GM21825 (cell line): ENCODE measurements at regions not wholly inside any gene's neighbourhood (a gene's known extent, or its start where the extent isn't known, plus 50 kb on each side); places are given as distances from the start of the nearest gene placed in this dataset.

ENCODE experiments used
- ATAC-seq: cut with Tn5 transposase; IDR thresholded peaks from one replicate; pipeline ENCODE4 v1.9.1; 2021; ENCODE audit warnings: mild to moderate bottlenecking, moderate library complexity; ENCODE audit not compliant: unreplicated experiment

DNA sequence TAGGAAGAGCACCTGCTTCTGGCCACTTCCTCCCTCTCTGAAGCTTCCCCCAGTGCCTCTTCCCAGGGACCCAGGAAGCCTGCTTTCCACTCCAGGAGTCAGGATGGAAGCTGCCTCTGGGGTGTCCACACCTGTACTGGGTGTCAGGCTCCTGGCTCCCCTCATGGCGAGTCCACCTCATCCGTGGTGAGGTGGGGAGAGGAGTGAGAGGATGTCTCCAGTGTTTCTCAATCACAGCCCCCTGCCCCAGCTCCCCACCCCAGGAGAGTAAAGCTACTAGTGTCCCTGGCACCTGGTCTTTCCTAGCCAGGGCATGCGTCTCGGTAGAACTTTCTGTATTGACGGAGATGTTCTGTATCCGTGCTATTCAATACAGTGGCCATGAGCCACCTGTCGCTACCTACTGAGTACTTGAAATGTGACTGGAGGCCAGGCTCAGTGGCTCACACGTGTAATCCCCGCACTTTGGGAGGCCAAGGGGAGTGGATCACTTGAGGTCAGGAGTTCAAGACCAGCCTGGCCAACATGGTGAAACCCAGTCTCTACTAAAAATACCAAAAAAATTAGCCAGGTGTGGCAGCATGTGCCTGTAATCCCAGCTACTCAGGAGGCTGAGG is 171.2 kb upstream of the HAAO start:
- no peak for ATAC-seq

GRCh38 chr2:42962508-42962953 is 170.1 kb upstream of the HAAO start:
- ATAC-seq, result no peak

GRCh38 chr2:42961961-42962360 is 169.6 kb upstream of the HAAO start:
- ATAC-seq, result no peak

DNA sequence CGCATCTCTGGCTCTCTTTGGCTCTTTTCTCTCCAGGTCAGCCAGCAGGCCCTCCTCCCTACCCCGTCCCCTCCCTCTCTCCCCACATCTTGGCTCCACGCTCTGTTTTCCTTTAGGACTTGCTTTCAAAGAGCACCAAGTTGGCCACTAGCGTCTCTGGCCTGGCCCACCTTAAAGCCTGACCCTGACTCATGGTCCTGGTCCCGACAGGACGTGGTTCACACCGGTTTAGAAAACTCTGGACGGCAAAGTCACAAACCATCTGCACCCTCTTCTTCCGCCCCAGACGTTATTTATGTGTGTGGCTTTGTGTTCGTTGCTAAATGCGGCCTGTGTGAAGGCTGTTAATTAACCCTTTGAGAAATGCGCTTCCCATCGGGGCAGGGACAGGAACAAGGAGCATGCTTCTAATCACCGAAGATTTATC is 169.0 kb upstream of the HAAO start:
- no peak for ATAC-seq

GRCh38 chr2:42960842-42961180 is 168.4 kb upstream of the HAAO start:
- ATAC-seq, result no peak

GRCh38 chr2:42960002-42960841 is 167.8 kb upstream of the HAAO start:
- ATAC-seq, result no peak

DNA sequence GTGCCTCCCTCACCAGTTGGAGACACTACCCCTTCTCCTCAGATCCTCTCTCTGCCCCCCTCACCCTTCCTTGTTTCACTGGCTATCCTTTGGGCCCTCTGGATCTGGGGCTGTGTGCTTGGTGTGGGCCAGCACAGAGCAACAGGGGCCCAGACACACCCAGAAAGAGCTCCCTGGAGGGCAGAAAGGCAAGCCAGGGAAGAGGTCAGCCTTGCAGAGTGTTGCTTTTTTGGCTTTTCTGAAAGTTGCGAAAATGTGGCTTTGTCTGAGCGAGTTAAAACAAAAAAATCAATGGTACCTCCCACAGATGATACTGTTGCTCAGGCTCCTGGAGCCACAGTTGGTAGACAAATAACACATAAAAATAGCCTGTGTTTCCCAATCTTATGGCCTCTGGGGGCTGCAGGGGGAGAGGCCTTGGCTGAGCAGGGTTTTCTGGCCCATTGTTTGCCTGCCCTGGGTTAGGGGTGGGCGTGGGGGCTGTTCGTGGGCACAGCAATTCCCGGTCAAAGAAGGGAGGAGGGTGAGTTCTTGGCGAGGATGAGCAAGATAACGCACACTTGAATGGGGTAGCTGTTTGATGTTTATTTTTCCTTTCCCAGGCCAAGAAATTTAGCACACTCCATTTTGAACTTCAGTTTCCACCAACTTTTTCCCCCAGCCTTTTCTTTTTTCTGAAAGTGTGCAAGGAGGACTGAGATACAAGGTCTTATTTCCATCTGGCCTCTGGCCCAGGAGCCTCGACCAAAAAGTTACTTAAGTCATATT is 167.0 kb upstream of the HAAO start:
- no peak for ATAC-seq

DNA sequence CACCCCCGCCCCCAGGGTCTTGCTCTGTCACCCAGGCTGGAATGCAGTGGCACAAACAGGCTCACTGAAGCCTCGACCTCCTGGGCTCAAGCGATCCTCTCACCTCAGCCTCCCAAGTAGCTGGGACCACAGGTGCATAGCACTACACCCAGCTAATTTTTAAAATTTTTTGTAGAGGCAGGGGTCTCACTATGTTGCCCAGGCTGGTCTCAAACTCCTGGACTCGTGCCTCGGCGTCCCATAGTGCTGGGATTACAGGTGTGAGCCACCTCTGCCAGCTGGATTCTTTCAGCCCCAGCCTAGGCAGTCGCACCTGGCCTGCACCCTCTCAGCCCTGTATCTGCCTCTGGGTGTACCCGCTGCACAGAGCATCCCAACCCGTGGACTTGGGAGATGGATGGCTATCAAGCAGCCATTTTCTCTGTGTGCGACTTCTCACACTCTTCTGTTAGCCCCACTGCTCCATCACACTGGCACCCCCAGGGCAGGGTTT is 166.4 kb upstream of the HAAO start:
- no peak for ATAC-seq

DNA sequence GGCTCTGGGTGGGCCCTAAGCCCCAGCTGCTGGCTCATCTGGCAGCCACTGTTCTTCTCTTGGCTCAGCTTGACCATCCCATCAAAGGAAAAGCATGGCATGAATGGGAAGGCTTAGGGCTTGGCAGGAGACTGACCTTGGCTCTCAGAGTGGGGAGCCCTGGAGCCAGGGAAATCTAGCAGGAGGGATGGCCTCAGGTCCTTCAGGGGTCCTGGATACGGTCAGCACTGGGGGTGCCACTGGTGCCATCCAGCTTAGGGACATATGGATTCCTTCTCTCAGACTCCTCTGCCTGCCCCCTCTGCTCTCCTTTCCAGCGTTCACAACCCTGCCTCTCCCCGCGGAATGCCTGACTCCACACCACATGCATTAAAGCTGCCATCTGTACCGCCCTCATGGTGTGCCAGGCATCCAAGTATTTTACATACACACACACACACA is 165.5 kb upstream of the HAAO start:
- ATAC-seq, result no peak

- ATAC-seq, result no peak
Measured at GRCh38 chr2:42957109-42957860, 164.9 kb upstream of the HAAO start.

DNA sequence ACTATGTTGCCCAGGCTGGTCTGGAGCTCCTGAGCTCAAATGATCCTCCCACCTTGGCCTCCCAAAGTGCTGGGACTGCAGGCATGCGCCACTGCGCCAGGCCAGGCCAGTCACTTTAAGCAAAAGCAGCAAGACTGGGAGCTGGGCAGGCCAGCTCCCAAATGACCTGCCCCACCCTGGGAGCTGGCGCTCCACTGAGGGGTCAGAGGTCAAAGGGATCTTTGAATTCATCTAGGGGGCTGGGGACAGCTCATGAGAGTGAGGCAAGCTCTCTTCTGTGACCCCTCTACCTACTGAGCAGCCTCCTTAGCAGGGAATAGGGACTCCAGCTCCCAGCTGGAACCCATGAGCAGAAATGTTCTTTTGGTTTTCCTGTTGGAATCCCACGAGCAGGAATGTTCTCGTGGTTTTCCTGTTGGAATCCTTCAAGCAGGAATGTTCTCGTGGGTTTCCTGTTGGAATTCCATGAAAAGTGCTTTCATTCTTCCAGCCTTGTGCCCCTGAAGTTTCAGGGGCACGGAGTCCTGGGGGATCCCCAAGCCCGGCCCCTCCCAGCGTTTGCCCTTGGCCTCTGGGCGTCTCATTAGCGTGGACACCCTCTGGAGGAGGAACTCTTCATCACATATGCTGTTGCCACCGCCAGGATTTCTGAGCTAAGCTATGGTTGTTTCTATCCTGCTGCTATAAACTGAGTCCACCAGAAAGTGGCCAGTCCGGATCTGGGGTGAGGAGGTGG is 162.0 kb upstream of the HAAO start:
- ATAC-seq, result no peak

- ATAC-seq, result no peak
Measured at GRCh38 chr2:42953216-42953615, 160.8 kb upstream of the HAAO start.

GRCh38 chr2:42951263-42951938 is 159.0 kb upstream of the HAAO start:
- no peak for ATAC-seq

- ATAC-seq, result no peak
Measured at GRCh38 chr2:42949125-42949524, 156.7 kb upstream of the HAAO start.

DNA sequence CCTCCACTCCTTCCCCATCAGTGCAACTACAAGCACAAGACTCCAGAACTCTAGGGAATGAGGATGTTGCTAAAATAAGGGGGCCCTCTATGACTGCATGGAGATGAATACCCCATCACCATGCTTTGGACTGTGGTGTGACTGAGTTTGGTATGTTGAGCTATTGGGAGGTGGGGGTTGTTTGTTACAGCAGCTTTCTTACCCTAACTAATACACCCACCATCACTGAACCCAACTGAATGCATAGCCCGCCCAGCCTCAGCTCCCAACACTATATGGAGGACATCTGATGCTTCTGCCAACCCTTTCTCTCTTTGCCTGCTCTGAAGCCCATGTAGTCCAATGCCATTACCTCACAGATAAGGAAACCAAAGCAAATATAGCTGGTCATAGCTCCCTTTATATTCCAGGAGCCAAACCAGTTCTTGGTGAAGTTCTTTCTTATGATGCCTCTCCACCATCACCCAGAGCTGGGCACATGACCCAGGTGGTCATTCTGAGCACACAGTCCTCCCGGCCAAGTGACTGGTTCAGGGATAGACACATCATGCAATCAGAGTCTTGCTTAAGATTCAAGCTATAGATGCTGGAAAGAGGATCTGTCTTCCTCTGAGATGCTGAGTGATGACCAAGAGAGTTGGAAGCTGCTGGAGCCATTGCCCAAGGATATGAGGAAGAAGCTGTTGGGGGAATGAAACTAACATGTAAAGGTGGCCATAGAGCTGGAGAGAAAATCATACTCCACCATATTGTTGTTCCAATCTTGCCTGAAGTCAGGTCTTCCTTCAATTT is 155.6 kb upstream of the HAAO start:
- no peak for ATAC-seq

DNA sequence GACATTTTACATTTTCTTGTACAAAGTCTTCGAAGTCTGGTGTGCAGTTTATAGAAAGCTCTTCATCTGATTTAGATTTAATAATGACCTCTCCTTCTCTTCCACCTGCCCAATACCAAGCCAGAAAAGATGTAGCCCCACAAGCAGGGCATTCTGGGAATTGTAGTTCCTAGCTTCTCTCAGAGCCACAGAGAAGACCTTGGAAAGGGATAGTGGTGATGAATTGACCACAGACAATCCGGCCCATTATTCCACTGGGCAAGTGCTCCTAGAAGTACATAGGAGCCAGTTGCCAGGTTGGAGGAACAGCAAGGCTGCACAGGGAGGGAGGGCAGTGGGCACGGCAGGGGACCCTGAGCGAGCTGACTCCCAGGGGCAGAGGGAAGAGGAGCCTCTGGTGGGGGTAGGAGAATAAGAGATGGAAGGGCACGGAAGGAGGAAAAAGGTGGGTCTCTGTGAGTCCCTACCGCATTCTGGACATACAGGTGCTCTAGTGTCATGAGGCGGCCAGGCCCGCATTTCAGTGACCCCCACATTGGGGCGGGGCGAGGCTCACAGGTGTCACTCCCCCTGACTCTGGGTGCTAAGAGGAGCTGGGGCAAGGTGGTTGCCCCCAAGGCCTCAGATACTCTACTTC is 152.5 kb upstream of the HAAO start:
- no peak for ATAC-seq

GRCh38 chr2:42942990-42943493 is 150.7 kb upstream of the HAAO start:
- ATAC-seq, result no peak
